ENCODE measurements at regions not wholly inside any gene's neighbourhood (a gene's known extent, or its start where the extent isn't known, plus 50 kb on each side); places are given as distances from the start of the nearest gene placed in this dataset.

- TF ChIP-seq CHAMP1 (IDR thresholded peaks at IDR 0.05) (no peak), HNRNPK (IDR thresholded peaks at IDR 0.05; ENCODE audit: low read depth, low read length, poor library complexity, severe bottlenecking) (no peak), NFATC3 (IDR thresholded peaks at IDR 0.05) (no peak), KLF16 (IDR thresholded peaks at IDR 0.05) (no peak), UBTF (IDR thresholded peaks at IDR 0.05; ENCODE audit: borderline replicate concordance in 1 of 2, low read depth in 2 of 2, low read length in 2 of 2) (no peak), ETV6 (IDR thresholded peaks at IDR 0.05; ENCODE audit: borderline replicate concordance in 1 of 2, low read depth in 2 of 2, low read length in 1 of 2) (no peak), ETV6 (CRISPR knock-in tag; IDR thresholded peaks at IDR 0.05; ENCODE audit: borderline replicate concordance) (no peak), ZNF436 (CRISPR knock-in tag; IDR thresholded peaks at IDR 0.05) (no peak), ZFP91 (CRISPR knock-in tag; IDR thresholded peaks at IDR 0.05) (no peak), ATF6 (CRISPR knock-in tag; IDR thresholded peaks at IDR 0.05) (no peak), ZNF395 (CRISPR knock-in tag; IDR thresholded peaks at IDR 0.05) (no peak), GATA2 (CRISPR knock-in tag; IDR thresholded peaks at IDR 0.05) (no peak), MBD2 (IDR thresholded peaks at IDR 0.05; ENCODE audit: borderline replicate concordance, low read depth) (no peak), ZBTB9 (CRISPR knock-in tag; IDR thresholded peaks at IDR 0.05) (no peak), CBX3 (IDR thresholded peaks at IDR 0.05; ENCODE audit: borderline replicate concordance in 1 of 2, low read length in 2 of 2) (peak in 1 of 2 experiments; percentile 92; a peak in 2 of 3 replicates), ILF3 (IDR thresholded peaks at IDR 0.05; ENCODE audit: borderline replicate concordance) (no peak), SREBF2 (CRISPR knock-in tag; IDR thresholded peaks at IDR 0.05) (no peak)
These were observed 374.8 kb downstream of the ZFHX3 start (continued) for GRCh38 chr16:72673118-72673517.

Measured in K562 (cell line).